ENCODE measurements at regions not wholly inside any gene's neighbourhood (a gene's known extent, or its start where the extent isn't known, plus 50 kb on each side); places are given as distances from the start of the nearest gene placed in this dataset.

- peaks cover 40% of the 10 kb centered on the region for H3K4me1 Mint-ChIP-seq
- ChIA-PET POLR2A (no interaction called here), CTCF (interaction anchor here (0.6 kb wide), 1 partner anchor 1083 kb away, joined by 3 read pairs; no protein-coding TSS in a partner anchor)
- peaks cover 30% of the 10 kb centered on the region for H3K27me3 Mint-ChIP-seq
- peaks cover 3% of the 10 kb centered on the region for H3K9me3 Mint-ChIP-seq
- H3K4me3 Mint-ChIP-seq, result no peak overlapping the region
- DNase-seq, result no peak
- H3K27ac Mint-ChIP-seq, result no peak overlapping the region
- H3K36me3 Mint-ChIP-seq (ENCODE audit: low read depth), result peaks cover 12% of the 10 kb centered on the region
These were observed 61.8 kb upstream of the IL6 start for GRCh38 chr7:22664988-22665798.

- H3K9me3 Mint-ChIP-seq, result peaks cover 3% of the 10 kb centered on the region
- H3K4me3 Mint-ChIP-seq, result no peak overlapping the region
- H3K27me3 Mint-ChIP-seq, result peaks cover 37% of the 10 kb centered on the region
- peaks cover 12% of the 10 kb centered on the region for H3K36me3 Mint-ChIP-seq (ENCODE audit: low read depth)
- no peak for DNase-seq
- no peak overlapping the region for H3K27ac Mint-ChIP-seq
- CTCF ChIA-PET, result no interaction called here
- H3K4me1 Mint-ChIP-seq, result peaks cover 40% of the 10 kb centered on the region
- POLR2A ChIA-PET, result no interaction called here
These were observed 63.3 kb upstream of the IL6 start for GRCh38 chr7:22663721-22664120.

- CTCF ChIA-PET, result no interaction called here
- Mint-ChIP-seq H3K27me3 (peaks cover 37% of the 10 kb centered on the region), H3K9me3 (peaks cover 3% of the 10 kb centered on the region), H3K4me1 (peaks cover 38% of the 10 kb centered on the region), H3K36me3 (ENCODE audit: low read depth) (peaks cover 10% of the 10 kb centered on the region), H3K27ac (no peak overlapping the region), H3K4me3 (no peak overlapping the region)
- POLR2A ChIA-PET, result no interaction called here
- no peak for DNase-seq
These were observed 63.7 kb upstream of the IL6 start for GRCh38 chr7:22663357-22663718.

- peaks cover 7% of the 10 kb centered on the region for H3K36me3 Mint-ChIP-seq (ENCODE audit: low read depth)
- H3K4me1 Mint-ChIP-seq, result peaks cover 37% of the 10 kb centered on the region
- H3K27ac Mint-ChIP-seq, result no peak overlapping the region
- DNase-seq, result no peak
- POLR2A ChIA-PET, result no interaction called here
- H3K27me3 Mint-ChIP-seq, result peaks cover 33% of the 10 kb centered on the region
- no peak overlapping the region for H3K4me3 Mint-ChIP-seq
- CTCF ChIA-PET, result interaction anchor here (0.6 kb wide), 1 partner anchor 139 kb away, joined by 6 read pairs; no protein-coding TSS in a partner anchor
- H3K9me3 Mint-ChIP-seq, result peaks cover 3% of the 10 kb centered on the region
These were observed 64.2 kb upstream of the IL6 start for GRCh38 chr7:22662556-22663356.

GRCh38 chr7:22662036-22662435, 65.0 kb upstream of the IL6 start:
- no peak for DNase-seq
- Mint-ChIP-seq H3K4me1 (peaks cover 37% of the 10 kb centered on the region), H3K36me3 (ENCODE audit: low read depth) (peaks cover 7% of the 10 kb centered on the region), H3K27me3 (peaks cover 31% of the 10 kb centered on the region), H3K9me3 (no peaks in the 10 kb centered on the region), H3K4me3 (no peak overlapping the region), H3K27ac (no peak overlapping the region)
- POLR2A ChIA-PET, result no interaction called here
- CTCF ChIA-PET, result interaction anchor here (1.1 to 1.8 kb wide), 2 partner anchors 10 to 11 kb away, joined by 3 to 6 read pairs; no protein-coding TSS in a partner anchor

GRCh38 chr7:22660732-22661131, 66.3 kb upstream of the IL6 start:
- DNase-seq, result no peak
- CTCF ChIA-PET, result interaction anchor here (1.0 to 1.8 kb wide), 4 partner anchors 9 to 66 kb away, joined by 3 to 6 read pairs (median 4); partner anchors contain the start of gene IL6
- peaks cover 31% of the 10 kb centered on the region for H3K27me3 Mint-ChIP-seq
- H3K4me1 Mint-ChIP-seq, result peaks cover 25% of the 10 kb centered on the region
- H3K27ac Mint-ChIP-seq, result no peak overlapping the region
- no peak overlapping the region for H3K4me3 Mint-ChIP-seq
- H3K36me3 Mint-ChIP-seq (ENCODE audit: low read depth), result peaks cover 5% of the 10 kb centered on the region
- POLR2A ChIA-PET, result no interaction called here
- no peaks in the 10 kb centered on the region for H3K9me3 Mint-ChIP-seq

GRCh38 chr7:22660293-22660692, 66.7 kb upstream of the IL6 start:
- DNase-seq, result no peak
- ChIA-PET CTCF (interaction anchor here (1.0 to 1.8 kb wide), 3 partner anchors 12 to 67 kb away, joined by 4 to 6 read pairs (median 5); partner anchors contain the start of gene IL6), POLR2A (no interaction called here)
- Mint-ChIP-seq H3K4me1 (peaks cover 24% of the 10 kb centered on the region), H3K9me3 (no peaks in the 10 kb centered on the region), H3K4me3 (no peak overlapping the region), H3K27ac (no peak overlapping the region), H3K27me3 (peaks cover 31% of the 10 kb centered on the region), H3K36me3 (ENCODE audit: low read depth) (peaks cover 3% of the 10 kb centered on the region)

- Mint-ChIP-seq H3K27me3 (peaks cover 33% of the 10 kb centered on the region), H3K27ac (no peak overlapping the region), H3K36me3 (ENCODE audit: low read depth) (peaks cover 3% of the 10 kb centered on the region), H3K4me3 (no peak overlapping the region), H3K9me3 (no peaks in the 10 kb centered on the region), H3K4me1 (peaks cover 23% of the 10 kb centered on the region)
- DNase-seq, result no peak
- CTCF ChIA-PET, result interaction anchor here (0.6 kb wide), 1 partner anchor 14 kb away, joined by 3 read pairs; no protein-coding TSS in a partner anchor
- POLR2A ChIA-PET, result interaction anchor here (0.6 kb wide), 1 partner anchor 956 kb away, joined by 3 read pairs; no protein-coding TSS in a partner anchor
These were observed 67.3 kb upstream of the IL6 start for GRCh38 chr7:22659741-22660140.

GRCh38 chr7:22658031-22658430, 69.0 kb upstream of the IL6 start:
- Mint-ChIP-seq H3K27me3 (peaks cover 33% of the 10 kb centered on the region), H3K36me3 (ENCODE audit: low read depth) (no peaks in the 10 kb centered on the region), H3K4me1 (peaks cover 15% of the 10 kb centered on the region), H3K9me3 (no peaks in the 10 kb centered on the region), H3K27ac (no peak overlapping the region), H3K4me3 (no peak overlapping the region)
- DNase-seq, result no peak
- ChIA-PET POLR2A (no interaction called here), CTCF (no interaction called here)

- no peaks in the 10 kb centered on the region for H3K36me3 Mint-ChIP-seq (ENCODE audit: low read depth)
- ChIA-PET CTCF (no interaction called here), POLR2A (no interaction called here)
- peaks cover 30% of the 10 kb centered on the region for H3K27me3 Mint-ChIP-seq
- H3K27ac Mint-ChIP-seq, result no peak overlapping the region
- no peaks in the 10 kb centered on the region for H3K9me3 Mint-ChIP-seq
- peak; percentile 17 for DNase-seq
- no peak overlapping the region for H3K4me3 Mint-ChIP-seq
- peaks cover 12% of the 10 kb centered on the region for H3K4me1 Mint-ChIP-seq
These were observed 69.5 kb upstream of the IL6 start for GRCh38 chr7:22657479-22657878.

GRCh38 chr7:22655781-22656180, 71.2 kb upstream of the IL6 start:
- H3K27ac Mint-ChIP-seq, result no peak overlapping the region
- peaks cover 20% of the 10 kb centered on the region for H3K27me3 Mint-ChIP-seq
- ChIA-PET POLR2A (no interaction called here), CTCF (interaction anchor here (0.8 kb wide), 1 partner anchor 68 kb away, joined by 3 read pairs; no protein-coding TSS in a partner anchor)
- H3K4me3 Mint-ChIP-seq, result no peak overlapping the region
- no peak for DNase-seq
- H3K4me1 Mint-ChIP-seq, result peaks cover 10% of the 10 kb centered on the region
- H3K9me3 Mint-ChIP-seq, result peaks cover 7% of the 10 kb centered on the region
- H3K36me3 Mint-ChIP-seq (ENCODE audit: low read depth), result no peaks in the 10 kb centered on the region

- ChIA-PET POLR2A (no interaction called here), CTCF (no interaction called here)
- Mint-ChIP-seq H3K27ac (no peak overlapping the region), H3K9me3 (peaks cover 11% of the 10 kb centered on the region), H3K27me3 (peaks cover 10% of the 10 kb centered on the region), H3K4me3 (no peak overlapping the region), H3K4me1 (peaks cover 10% of the 10 kb centered on the region), H3K36me3 (ENCODE audit: low read depth) (no peaks in the 10 kb centered on the region)
- no peak for DNase-seq
These were observed 72.2 kb upstream of the IL6 start for GRCh38 chr7:22654831-22655230.

GRCh38 chr7:22653951-22654350, 73.0 kb upstream of the IL6 start:
- H3K9me3 Mint-ChIP-seq, result peaks cover 14% of the 10 kb centered on the region
- no peaks in the 10 kb centered on the region for H3K36me3 Mint-ChIP-seq (ENCODE audit: low read depth)
- ChIA-PET POLR2A (no interaction called here), CTCF (interaction anchor here (0.6 kb wide), 1 partner anchor 232 kb away, joined by 3 read pairs; no protein-coding TSS in a partner anchor)
- H3K27me3 Mint-ChIP-seq, result peaks cover 7% of the 10 kb centered on the region
- H3K27ac Mint-ChIP-seq, result no peak overlapping the region
- H3K4me1 Mint-ChIP-seq, result peaks cover 10% of the 10 kb centered on the region
- no peak overlapping the region for H3K4me3 Mint-ChIP-seq
- DNase-seq, result no peak

All from activated CD4-positive, alpha-beta T cell treated with anti-CD3 and anti-CD28 coated beads, Interleukin-2, amount 10 ng/mL, durations not matched to agents 7 days and 5 days (primary cell).